GM12878 (cell line): ENCODE measurements at regions not wholly inside any gene's neighbourhood (a gene's known extent, or its start where the extent isn't known, plus 50 kb on each side); places are given as distances from the start of the nearest gene placed in this dataset.

Experiments
- ATAC-seq: fragments of 200-7000 bp; cut with Tn5 transposase; 3 replicates; pipeline ENCODE4 v1.9.1; 2020; ENCODE audit warnings: mild to moderate bottlenecking, moderate library complexity
- BruUV-seq: library from RNA; stranded (reverse); fragments of 400-500 nt; replicated peaks from 2 replicates; lab custom pipeline; 2021; lab: Mats Ljungman, UMichigan
- CTCF ChIA-PET: fragments of 300-600 bp; sonication (Branson Sonifier 250); formaldehyde crosslinking; extraction: SDS; loops from one replicate; lab custom pipeline; 2021; ENCODE audit warnings: inconsistent platforms; lab: Yijun Ruan, JAX
- POLR2A ChIA-PET: fragments of 350-600 bp; formaldehyde crosslinking; extraction: SDS; loops from one replicate; lab custom pipeline; 2021; ENCODE audit warnings: inconsistent platforms; lab: Charles Lee
- RAD21 ChIA-PET: fragments of 300-600 bp; sonication (Branson Sonifier 250); formaldehyde crosslinking; loops from one replicate; lab custom pipeline; 2023; ENCODE audit warnings: antibody characterized with exemption; ENCODE audit not compliant: unreplicated experiment; lab: Charles Lee
- SMC1A ChIA-PET: fragments of 300-600 bp; sonication (Branson Sonifier 250); formaldehyde crosslinking; loops from one replicate; lab custom pipeline; 2023; ENCODE audit not compliant: unreplicated experiment, uncharacterized antibody; lab: Charles Lee
- DNase-seq: peaks from one replicate; pipeline ENCODE4 v3.0.0-alpha.2; 2011; ENCODE audit warnings: low read depth, low spot score
- FAIRE-seq: peaks from 3 replicates; lab custom pipeline; 2011; peaks lifted over from hg19 to GRCh38; lab: Jason Lieb, UNC
- H2AFZ ChIP-seq: 2 replicates; pipeline ENCODE4 v1.6.0; 2011; ENCODE audit warnings: low read depth, low read length, control low read depth; ENCODE audit not compliant: control insufficient read depth
- H3K27ac ChIP-seq: 2 replicates; pipeline ENCODE4 v1.5.1; 2011; ENCODE audit warnings: control low read depth; ENCODE audit not compliant: control insufficient read depth, insufficient read depth
- H3K27me3 ChIP-seq, 2 experiments: replicated peaks in 1 of 2; 2 replicates each; pipeline versions ENCODE4 v1.6.0 to v1.6.1; 2011; ENCODE audit warnings: low read length in 1 of 2; ENCODE audit not compliant: control insufficient read depth in 2 of 2, insufficient read depth in 2 of 2
- H3K36me3 ChIP-seq, 2 experiments: 2 replicates each; pipeline ENCODE4 v1.5.1; 2011; ENCODE audit warnings: low read length in 1 of 2; ENCODE audit not compliant: control insufficient read depth in 2 of 2, insufficient read depth in 2 of 2
- H3K4me1 ChIP-seq: 2 replicates; pipeline ENCODE4 v1.6.1; 2011; ENCODE audit warnings: mild to moderate bottlenecking, low read length, moderate library complexity, mixed read lengths; ENCODE audit not compliant: control insufficient read depth, insufficient read depth
- H3K4me2 ChIP-seq: 2 replicates; pipeline ENCODE4 v1.6.0; 2011; ENCODE audit warnings: control low read depth; ENCODE audit not compliant: control insufficient read depth, insufficient read depth
- H3K4me3 ChIP-seq: fragments of 200-600 bp; sonication (generic); 2 replicates; pipeline ENCODE4 v1.5.1; 2016
- H3K79me2 ChIP-seq: 2 replicates; pipeline ENCODE4 v1.6.0; 2011; ENCODE audit warnings: low read length; ENCODE audit not compliant: control insufficient read depth, insufficient read depth
- H3K9ac ChIP-seq: 2 replicates; pipeline ENCODE4 v1.8.0; 2011; ENCODE audit warnings: low read length, control low read depth, mixed read lengths; ENCODE audit not compliant: control insufficient read depth, insufficient read depth
- H3K9me3 ChIP-seq: replicated peaks from 3 replicates; pipeline ENCODE4 v1.5.1; 2011; ENCODE audit warnings: mild to moderate bottlenecking, low read length; ENCODE audit not compliant: control insufficient read depth, insufficient read depth
- H4K20me1 ChIP-seq: 2 replicates; pipeline ENCODE4 v1.6.0; 2011; ENCODE audit not compliant: control insufficient read depth, insufficient read depth
- ATF2 ChIP-seq: IDR thresholded peaks from 2 replicates; pipeline ENCODE4 v1.6.1; 2012; ENCODE audit warnings: low read length, inconsistent platforms
- BCL11A ChIP-seq: IDR thresholded peaks from 2 replicates; pipeline ENCODE4 v1.6.1; 2011; ENCODE audit warnings: low read depth, low read length
- BHLHE40 ChIP-seq, 2 experiments: fragments of 450-650 bp in 1 of 2; IDR thresholded peaks; 2 replicates each; pipeline ENCODE4 v1.6.1; 2011 to 2017; ENCODE audit warnings: low read depth in 2 of 2, borderline replicate concordance in 1 of 2, improper control_type of control experiment in 1 of 2, low read length in 1 of 2, mild to moderate bottlenecking in 1 of 2
- CREM ChIP-seq: IDR thresholded peaks from 2 replicates; pipeline ENCODE4 v1.6.1; 2014; ENCODE audit warnings: antibody characterized with exemption, low read depth
- IKZF1 ChIP-seq: fragments of 450-650 bp; conservative IDR thresholded peaks from 2 replicates; pipeline ENCODE4 v1.6.1; 2017; ENCODE audit warnings: antibody characterized with exemption, mild to moderate bottlenecking
- IRF4 ChIP-seq: IDR thresholded peaks from 2 replicates; pipeline ENCODE4 v1.6.1; 2011; ENCODE audit warnings: low read depth, low read length
- JUNB ChIP-seq: IDR thresholded peaks from 2 replicates; pipeline ENCODE4 v1.6.1; 2016; ENCODE audit warnings: antibody characterized with exemption, mild to moderate bottlenecking
- MEF2A ChIP-seq: IDR thresholded peaks from 2 replicates; pipeline ENCODE4 v1.6.1; 2011; ENCODE audit warnings: low read depth, mild to moderate bottlenecking, low read length, moderate library complexity; ENCODE audit not compliant: insufficient read depth
- NRF1 ChIP-seq: conservative IDR thresholded peaks from 2 replicates; pipeline ENCODE4 v1.6.1; 2011; ENCODE audit warnings: mild to moderate bottlenecking, low read depth, low read length, improper control_type of control experiment
- PBX3 ChIP-seq: IDR thresholded peaks from 2 replicates; pipeline ENCODE4 v1.6.1; 2011; ENCODE audit warnings: mild to moderate bottlenecking, low read depth, low read length, moderate library complexity; ENCODE audit not compliant: insufficient replicate concordance
- PKNOX1 ChIP-seq: fragments of 450-650 bp; IDR thresholded peaks from 2 replicates; pipeline ENCODE4 v1.6.1; 2016; ENCODE audit warnings: mild to moderate bottlenecking
- WGBS: methylation state at CpG from one replicate; pipeline ENCODE4 v1.1.6; 2016; ENCODE audit warnings: low lambda C conversion rate; ENCODE audit not compliant: insufficient replicate concordance, insufficient coverage; ENCODE audit errors: missing lambda C conversion rate; 5-methylcytosine and 5-hydroxymethylcytosine counted together
- in situ Hi-C: fragments of 300-500 bp; cut with MboI; formaldehyde crosslinking; loops from 9 replicates; pipeline ENCODE4 v1.14.3; 2018; ENCODE audit warnings: mixed read lengths
- intact Hi-C: fragments of 100-400 bp; cut with micrococcal nuclease; formaldehyde crosslinking; loops from one replicate; pipeline ENCODE4 v1.14.2; 2022; ENCODE audit not compliant: unreplicated experiment

- DNase-seq: no peak
- Histone ChIP-seq H3K27ac (no peak overlapping the region), H4K20me1 (no peaks in the 10 kb centered on the region), H3K27me3 (no peaks in the 10 kb centered on the region), H3K36me3 (no peaks in the 10 kb centered on the region), H3K9me3 (peaks cover 4% of the 10 kb centered on the region), H3K9ac (no peak overlapping the region), H3K4me2 (no peak overlapping the region), H3K4me1 (no peaks in the 10 kb centered on the region), H3K4me3 (no peak overlapping the region), H3K79me2 (no peaks in the 10 kb centered on the region), H2AFZ (no peak overlapping the region)
- ATAC-seq: no peak
- intact Hi-C loops: no loop called here
- TF ChIP-seq NRF1 (no peak), BHLHE40 (IDR thresholded peaks at IDR 0.05; ENCODE audit: borderline replicate concordance in 1 of 2, low read depth in 2 of 2, low read length in 1 of 2) (no peak)
- RAD21 ChIA-PET: no interaction called here
- POLR2A ChIA-PET: no interaction called here
- CTCF ChIA-PET: interaction anchor here (1.3 to 2.0 kb wide), 3 partner anchors 8 to 69 kb away, joined by 3 to 15 read pairs (median 7); no protein-coding TSS in a partner anchor
- FAIRE-seq: no peak
- no TSS peak for BruUV-seq
- 39% methylated on average over 3 of the region's 3 CpGs for WGBS
- SMC1A ChIA-PET: interaction anchor here (0.9 to 2.4 kb wide), 7 partner anchors 9 to 57 kb away, joined by 3 to 5 read pairs (median 3); no protein-coding TSS in a partner anchor
- in situ Hi-C loops: no loop called here
Measured at GRCh38 chr1:233509526-233509925, 104.4 kb upstream of the KCNK1 start.

GRCh38 chr1:233512538-233512937 is 101.4 kb upstream of the KCNK1 start:
- FAIRE-seq (no peak), ATAC-seq (peak; percentile 70), DNase-seq (no peak)
- ChIA-PET RAD21 (interaction anchor here (0.9 to 1.5 kb wide), 2 partner anchors 72 to 85 kb away, joined by 3 to 5 read pairs; no protein-coding TSS in a partner anchor), CTCF (no interaction called here), SMC1A (interaction anchor here (0.9 to 1.2 kb wide), 3 partner anchors 24 to 30 kb away, joined by 3 read pairs; no protein-coding TSS in a partner anchor), POLR2A (no interaction called here)
- H3K27ac ChIP-seq: no peak overlapping the region
- intact Hi-C loops (no loop called here), in situ Hi-C loops (no loop called here)
- H3K4me2 ChIP-seq: no peak overlapping the region
- no peaks in the 10 kb centered on the region for H3K36me3 ChIP-seq
- no TSS peak for BruUV-seq
- H3K4me1 ChIP-seq: no peaks in the 10 kb centered on the region
- H3K4me3 ChIP-seq: no peak overlapping the region
- no peaks in the 10 kb centered on the region; the same call in 2 of the 3 replicates for H3K9me3 ChIP-seq
- no peaks in the 10 kb centered on the region for H3K27me3 ChIP-seq
- H3K9ac ChIP-seq: no peak overlapping the region
- no peaks in the 10 kb centered on the region for H4K20me1 ChIP-seq
- H2AFZ ChIP-seq: no peak overlapping the region
- 58% methylated on average over 3 of the region's 3 CpGs for WGBS
- H3K79me2 ChIP-seq: no peaks in the 10 kb centered on the region
- TF ChIP-seq BCL11A: peak; percentile 27; the same call in 1 of the 2 replicates
- TF ChIP-seq JUNB: peak; percentile 91
- 0 out of 2 replicates have a peak, but pooled peaks have one; percentile 33 for TF ChIP-seq MEF2A
- 0 out of 2 replicates have a peak, but pooled peaks have one; percentile 38 for TF ChIP-seq ATF2
- TF ChIP-seq PBX3: peak; percentile 46
- TF ChIP-seq IRF4: peak; percentile 92
- peak; percentile 37; the same call in 1 of the 2 replicates for TF ChIP-seq IKZF1
- TF ChIP-seq CREM: 0 out of 2 replicates have a peak, but pooled peaks have one; percentile 24
- TF ChIP-seq PKNOX1: peak; percentile 88
